HCT116 (cell line): ENCODE measurements at regions not wholly inside any gene's neighbourhood (a gene's known extent, or its start where the extent isn't known, plus 50 kb on each side); places are given as distances from the start of the nearest gene placed in this dataset.

Experiments
- CTCF ChIP-seq, 3 experiments: fragments of 200-600 bp in 1 of 3; sonication (generic) in 1 of 3; IDR thresholded peaks in 2 of 3; conservative IDR thresholded peaks in 1 of 3; 2 replicates each; pipeline ENCODE4 v1.5.1; 2012 to 2017; ENCODE audit warnings: low read depth in 2 of 3, low read length in 2 of 3, antibody characterized with exemption in 1 of 3, borderline replicate concordance in 1 of 3, control low read depth in 1 of 3, mild to moderate bottlenecking in 1 of 3, mixed read lengths in 1 of 3, mixed run types in 1 of 3, moderate library complexity in 1 of 3; ENCODE audit not compliant: insufficient read depth in 1 of 3
- EZH2phosphoT487 ChIP-seq: fragments of 200-600 bp; IDR thresholded peaks from 2 replicates; pipeline ENCODE4 v1.6.1; 2018; ENCODE audit warnings: antibody characterized with exemption, borderline replicate concordance
- POLR2A ChIP-seq: IDR thresholded peaks from 2 replicates; pipeline ENCODE4 v1.7.0; 2011; ENCODE audit warnings: borderline replicate concordance; ENCODE audit not compliant: insufficient read depth, insufficient read length; ENCODE audit errors: extremely low read depth
- SIN3A ChIP-seq: IDR thresholded peaks from 2 replicates; pipeline ENCODE4 v1.6.1; 2012; ENCODE audit warnings: low read depth
- TCF7L2 ChIP-seq: IDR thresholded peaks from 2 replicates; pipeline ENCODE4 v1.7.0; 2011; ENCODE audit warnings: borderline replicate concordance, inconsistent platforms; ENCODE audit not compliant: insufficient read depth, insufficient read length; ENCODE audit errors: extremely low read depth

GRCh38 chr20:11989018-11989771 lies 71.5 kb downstream of the BTBD3 start:
- no peak for TF ChIP-seq CTCF (IDR thresholded peaks at IDR 0.05 in 2 of 3, conservative IDR thresholded peaks at IDR 0.05 in 1 of 3; ENCODE audit: borderline replicate concordance in 1 of 3, insufficient read depth in 1 of 3, low read depth in 2 of 3, low read length in 2 of 3)
- no peak for TF ChIP-seq POLR2A
- TF ChIP-seq SIN3A: no peak
- no peak for TF ChIP-seq TCF7L2
- TF ChIP-seq EZH2phosphoT487: no peak
